WTC11 (cell line): ENCODE measurements at regions not wholly inside any gene's neighbourhood (a gene's known extent, or its start where the extent isn't known, plus 50 kb on each side); places are given as distances from the start of the nearest gene placed in this dataset.
A peak's percentile ranks its signal among the peaks of the same experiment; 100 is the strongest.

Source experiments
- ATAC-seq: fragments of 200-7000 bp; cut with Tn5 transposase; 2 replicates; pipeline ENCODE4 v1.10.0; 2021; ENCODE audit warnings: mild to moderate bottlenecking, moderate library complexity
- CTCF ChIA-PET: fragments of 300-600 bp; sonication (Branson Sonifier 250); formaldehyde crosslinking; loops from one replicate; lab custom pipeline; 2021; ENCODE audit warnings: antibody characterized with exemption; lab: Charles Lee
- POLR2A ChIA-PET: fragments of 350-600 bp; sonication (Branson Sonifier 250); formaldehyde crosslinking; loops from one replicate; lab custom pipeline; 2021; ENCODE audit warnings: antibody characterized with exemption; lab: Charles Lee
- DNase-seq: peaks from one replicate; pipeline ENCODE4 v3.0.0; 2021; ENCODE audit warnings: low spot score
- H3K27ac Mint-ChIP-seq: 2 replicates; pipeline ENCODE4 v1.8.0; 2021; ENCODE audit warnings: mixed read lengths
- H3K27me3 Mint-ChIP-seq: 2 replicates; pipeline ENCODE4 v1.8.0; 2021; ENCODE audit warnings: low read depth, mild to moderate bottlenecking, moderate library complexity, mixed read lengths
- H3K36me3 Mint-ChIP-seq: 2 replicates; pipeline ENCODE4 v1.8.0; 2021; ENCODE audit warnings: mixed read lengths
- H3K4me1 Mint-ChIP-seq: 2 replicates; pipeline ENCODE4 v1.8.0; 2022; ENCODE audit warnings: mixed read lengths
- H3K4me3 Mint-ChIP-seq: 2 replicates; pipeline ENCODE4 v1.8.0; 2021; ENCODE audit warnings: mild to moderate bottlenecking, moderate library complexity, mixed read lengths
- H3K9me3 Mint-ChIP-seq: 2 replicates; pipeline ENCODE4 v1.8.0; 2021; ENCODE audit warnings: mixed read lengths
- CREB1 ChIP-seq: sonication (generic); formaldehyde crosslinking; IDR thresholded peaks from 2 replicates; pipeline ENCODE4 v1.8.0; 2023; ENCODE audit warnings: mild to moderate bottlenecking, missing genetic modification reagents
- GABPB1 ChIP-seq: sonication (generic); formaldehyde crosslinking; IDR thresholded peaks from 2 replicates; pipeline ENCODE4 v1.8.1; 2023; ENCODE audit warnings: mild to moderate bottlenecking, missing genetic modification reagents
- GRHL2 ChIP-seq: fragments of 250-450 bp; sonication (Bioruptor Pico); IDR thresholded peaks from 2 replicates; pipeline ENCODE4 v1.8.0; 2022; ENCODE audit warnings: mild to moderate bottlenecking, moderate library complexity; ENCODE audit not compliant: insufficient replicate concordance, severe bottlenecking
- SMAD3 ChIP-seq: sonication (generic); formaldehyde crosslinking; IDR thresholded peaks from 2 replicates; pipeline ENCODE4 v1.8.0; 2022; ENCODE audit warnings: missing genetic modification reagents, mild to moderate bottlenecking, borderline replicate concordance
- ZNF263 ChIP-seq: sonication (generic); formaldehyde crosslinking; IDR thresholded peaks from 2 replicates; pipeline ENCODE4 v1.8.1; 2022; ENCODE audit warnings: low read depth, mild to moderate bottlenecking, moderate library complexity, missing genetic modification reagents
- ZNF416 ChIP-seq: fragments of 250-450 bp; sonication (Bioruptor Pico); IDR thresholded peaks from 2 replicates; pipeline ENCODE4 v1.9.0; 2021; ENCODE audit warnings: mild to moderate bottlenecking, inconsistent platforms
- TF ChIP-seq, protein P1 (sequence below): fragments of 250-450 bp; sonication (Bioruptor Pico); conservative IDR thresholded peaks from 2 replicates; pipeline ENCODE4 v1.9.0; 2021; ENCODE audit warnings: mild to moderate bottlenecking
- TF ChIP-seq, protein P2 (sequence below): fragments of 200-600 bp; IDR thresholded peaks from 2 replicates; pipeline ENCODE4 v1.8.0; 2022; ENCODE audit warnings: antibody characterized with exemption
- TF ChIP-seq, protein P3 (sequence below): sonication (generic); formaldehyde crosslinking; IDR thresholded peaks from 2 replicates; pipeline ENCODE4 v1.8.0; 2023; ENCODE audit warnings: missing genetic modification reagents, mild to moderate bottlenecking, borderline replicate concordance
- TF ChIP-seq, protein P4 (sequence below): fragments of 250-450 bp; sonication (Bioruptor Pico); IDR thresholded peaks from 2 replicates; pipeline ENCODE4 v1.9.0; 2021; ENCODE audit warnings: mild to moderate bottlenecking, borderline replicate concordance
- TF ChIP-seq, protein P5 (sequence below): sonication (generic); formaldehyde crosslinking; IDR thresholded peaks from 2 replicates; pipeline ENCODE4 v1.8.1; 2023; ENCODE audit warnings: mild to moderate bottlenecking, missing genetic modification reagents, moderate library complexity

DNA sequence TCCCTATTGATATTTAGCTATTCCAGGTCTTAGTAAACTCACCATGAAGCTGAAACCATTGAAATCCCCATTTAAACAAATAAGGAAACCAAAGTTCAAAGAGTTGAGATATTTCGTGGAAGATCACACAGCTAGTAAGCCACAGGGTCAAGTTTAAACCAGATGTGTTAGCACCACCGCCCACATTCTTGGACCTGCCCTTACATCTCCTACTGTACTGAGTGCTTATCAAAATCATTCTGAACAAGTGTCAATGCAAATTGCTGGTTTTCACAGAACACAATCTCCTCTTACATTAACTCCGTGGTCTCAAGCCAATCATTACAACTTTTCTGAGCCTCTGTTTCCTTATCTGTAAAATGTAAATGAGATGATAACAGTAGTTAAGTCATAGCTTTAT, 676.2 kb downstream of the CDH11 start:
- ChIA-PET CTCF (no interaction called here), POLR2A (no interaction called here)
- peak; percentile 24 for ATAC-seq
- no peaks in the 10 kb centered on the region for H3K36me3 Mint-ChIP-seq
- H3K27me3 Mint-ChIP-seq, result peaks cover 39% of the 10 kb centered on the region
- no peak for DNase-seq
- TF ChIP-seq ZNF263 (no peak), CREB1 (no peak), SMAD3 (no peak)
- no peak overlapping the region for H3K27ac Mint-ChIP-seq
- H3K9me3 Mint-ChIP-seq, result no peaks in the 10 kb centered on the region
- H3K4me1 Mint-ChIP-seq, result peaks cover 53% of the 10 kb centered on the region
- no peak overlapping the region for H3K4me3 Mint-ChIP-seq

DNA sequence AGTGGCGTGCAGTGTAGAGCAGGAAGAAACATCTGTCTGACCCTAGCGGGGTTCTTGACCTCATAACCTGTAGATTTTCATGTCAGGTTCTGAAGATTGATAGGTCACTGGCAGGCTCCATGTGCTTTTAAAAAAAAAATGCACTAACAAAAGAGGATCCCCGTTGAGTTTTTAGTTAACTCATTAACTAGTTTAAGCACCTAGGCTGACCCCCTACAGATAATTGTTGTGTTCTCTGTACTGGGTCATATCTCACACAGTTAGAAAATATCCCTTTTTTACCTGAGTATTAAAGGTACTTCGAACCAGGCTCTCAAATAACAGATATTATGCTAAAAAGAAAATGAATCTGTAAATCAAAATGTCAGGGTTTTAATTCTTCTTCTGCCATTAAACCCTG, 676.6 kb downstream of the CDH11 start:
- no peak for DNase-seq
- peak; percentile 58 for ATAC-seq
- Mint-ChIP-seq H3K27ac (no peak overlapping the region), H3K27me3 (peaks cover 37% of the 10 kb centered on the region), H3K9me3 (no peaks in the 10 kb centered on the region), H3K4me3 (no peak overlapping the region), H3K36me3 (no peaks in the 10 kb centered on the region), H3K4me1 (peaks cover 50% of the 10 kb centered on the region)
- ChIA-PET CTCF (no interaction called here), POLR2A (no interaction called here)
- TF ChIP-seq GRHL2 (CRISPR knock-in tag) (no peak), GABPB1 (no peak)
- TF ChIP-seq, protein P1, sequence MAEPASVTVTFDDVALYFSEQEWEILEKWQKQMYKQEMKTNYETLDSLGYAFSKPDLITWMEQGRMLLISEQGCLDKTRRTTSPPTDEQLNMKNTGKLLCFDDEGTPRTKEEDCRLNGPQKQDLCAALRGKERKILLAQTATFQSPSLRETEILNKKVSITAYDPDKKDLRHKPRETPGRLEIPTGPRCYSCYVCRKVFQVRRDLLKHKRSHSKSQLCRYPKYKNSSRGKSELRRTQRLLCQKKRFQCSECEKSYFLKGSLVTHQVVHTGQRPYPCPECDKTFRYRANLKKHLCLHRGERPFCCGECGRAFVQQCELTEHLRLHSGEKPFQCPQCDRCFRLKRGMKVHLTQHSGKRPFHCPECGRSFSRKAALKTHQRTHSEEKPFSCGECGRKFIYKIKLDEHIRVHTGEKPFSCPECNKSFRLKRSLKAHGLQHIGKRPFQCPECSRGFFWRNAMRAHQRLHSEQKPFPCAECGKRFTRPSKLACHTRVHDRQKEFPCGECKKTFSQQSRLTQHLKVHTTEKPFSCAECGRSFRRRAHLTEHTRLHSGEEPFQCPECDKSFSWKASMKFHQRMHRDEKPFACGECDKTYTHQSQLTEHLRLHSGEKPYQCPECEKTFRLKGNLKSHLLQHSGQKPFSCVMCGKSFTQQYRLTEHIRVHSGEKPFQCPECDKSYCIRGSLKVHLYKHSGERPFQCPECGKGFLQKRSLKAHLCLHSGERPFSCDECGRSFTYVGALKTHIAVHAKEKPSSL (CRISPR knock-in tag), result no peak
- TF ChIP-seq, protein P2, sequence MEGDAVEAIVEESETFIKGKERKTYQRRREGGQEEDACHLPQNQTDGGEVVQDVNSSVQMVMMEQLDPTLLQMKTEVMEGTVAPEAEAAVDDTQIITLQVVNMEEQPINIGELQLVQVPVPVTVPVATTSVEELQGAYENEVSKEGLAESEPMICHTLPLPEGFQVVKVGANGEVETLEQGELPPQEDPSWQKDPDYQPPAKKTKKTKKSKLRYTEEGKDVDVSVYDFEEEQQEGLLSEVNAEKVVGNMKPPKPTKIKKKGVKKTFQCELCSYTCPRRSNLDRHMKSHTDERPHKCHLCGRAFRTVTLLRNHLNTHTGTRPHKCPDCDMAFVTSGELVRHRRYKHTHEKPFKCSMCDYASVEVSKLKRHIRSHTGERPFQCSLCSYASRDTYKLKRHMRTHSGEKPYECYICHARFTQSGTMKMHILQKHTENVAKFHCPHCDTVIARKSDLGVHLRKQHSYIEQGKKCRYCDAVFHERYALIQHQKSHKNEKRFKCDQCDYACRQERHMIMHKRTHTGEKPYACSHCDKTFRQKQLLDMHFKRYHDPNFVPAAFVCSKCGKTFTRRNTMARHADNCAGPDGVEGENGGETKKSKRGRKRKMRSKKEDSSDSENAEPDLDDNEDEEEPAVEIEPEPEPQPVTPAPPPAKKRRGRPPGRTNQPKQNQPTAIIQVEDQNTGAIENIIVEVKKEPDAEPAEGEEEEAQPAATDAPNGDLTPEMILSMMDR, result no peak
- TF ChIP-seq, protein P3, sequence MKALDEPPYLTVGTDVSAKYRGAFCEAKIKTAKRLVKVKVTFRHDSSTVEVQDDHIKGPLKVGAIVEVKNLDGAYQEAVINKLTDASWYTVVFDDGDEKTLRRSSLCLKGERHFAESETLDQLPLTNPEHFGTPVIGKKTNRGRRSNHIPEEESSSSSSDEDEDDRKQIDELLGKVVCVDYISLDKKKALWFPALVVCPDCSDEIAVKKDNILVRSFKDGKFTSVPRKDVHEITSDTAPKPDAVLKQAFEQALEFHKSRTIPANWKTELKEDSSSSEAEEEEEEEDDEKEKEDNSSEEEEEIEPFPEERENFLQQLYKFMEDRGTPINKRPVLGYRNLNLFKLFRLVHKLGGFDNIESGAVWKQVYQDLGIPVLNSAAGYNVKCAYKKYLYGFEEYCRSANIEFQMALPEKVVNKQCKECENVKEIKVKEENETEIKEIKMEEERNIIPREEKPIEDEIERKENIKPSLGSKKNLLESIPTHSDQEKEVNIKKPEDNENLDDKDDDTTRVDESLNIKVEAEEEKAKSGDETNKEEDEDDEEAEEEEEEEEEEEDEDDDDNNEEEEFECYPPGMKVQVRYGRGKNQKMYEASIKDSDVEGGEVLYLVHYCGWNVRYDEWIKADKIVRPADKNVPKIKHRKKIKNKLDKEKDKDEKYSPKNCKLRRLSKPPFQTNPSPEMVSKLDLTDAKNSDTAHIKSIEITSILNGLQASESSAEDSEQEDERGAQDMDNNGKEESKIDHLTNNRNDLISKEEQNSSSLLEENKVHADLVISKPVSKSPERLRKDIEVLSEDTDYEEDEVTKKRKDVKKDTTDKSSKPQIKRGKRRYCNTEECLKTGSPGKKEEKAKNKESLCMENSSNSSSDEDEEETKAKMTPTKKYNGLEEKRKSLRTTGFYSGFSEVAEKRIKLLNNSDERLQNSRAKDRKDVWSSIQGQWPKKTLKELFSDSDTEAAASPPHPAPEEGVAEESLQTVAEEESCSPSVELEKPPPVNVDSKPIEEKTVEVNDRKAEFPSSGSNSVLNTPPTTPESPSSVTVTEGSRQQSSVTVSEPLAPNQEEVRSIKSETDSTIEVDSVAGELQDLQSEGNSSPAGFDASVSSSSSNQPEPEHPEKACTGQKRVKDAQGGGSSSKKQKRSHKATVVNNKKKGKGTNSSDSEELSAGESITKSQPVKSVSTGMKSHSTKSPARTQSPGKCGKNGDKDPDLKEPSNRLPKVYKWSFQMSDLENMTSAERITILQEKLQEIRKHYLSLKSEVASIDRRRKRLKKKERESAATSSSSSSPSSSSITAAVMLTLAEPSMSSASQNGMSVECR (CRISPR knock-in tag), result no peak
- TF ChIP-seq, protein P4, sequence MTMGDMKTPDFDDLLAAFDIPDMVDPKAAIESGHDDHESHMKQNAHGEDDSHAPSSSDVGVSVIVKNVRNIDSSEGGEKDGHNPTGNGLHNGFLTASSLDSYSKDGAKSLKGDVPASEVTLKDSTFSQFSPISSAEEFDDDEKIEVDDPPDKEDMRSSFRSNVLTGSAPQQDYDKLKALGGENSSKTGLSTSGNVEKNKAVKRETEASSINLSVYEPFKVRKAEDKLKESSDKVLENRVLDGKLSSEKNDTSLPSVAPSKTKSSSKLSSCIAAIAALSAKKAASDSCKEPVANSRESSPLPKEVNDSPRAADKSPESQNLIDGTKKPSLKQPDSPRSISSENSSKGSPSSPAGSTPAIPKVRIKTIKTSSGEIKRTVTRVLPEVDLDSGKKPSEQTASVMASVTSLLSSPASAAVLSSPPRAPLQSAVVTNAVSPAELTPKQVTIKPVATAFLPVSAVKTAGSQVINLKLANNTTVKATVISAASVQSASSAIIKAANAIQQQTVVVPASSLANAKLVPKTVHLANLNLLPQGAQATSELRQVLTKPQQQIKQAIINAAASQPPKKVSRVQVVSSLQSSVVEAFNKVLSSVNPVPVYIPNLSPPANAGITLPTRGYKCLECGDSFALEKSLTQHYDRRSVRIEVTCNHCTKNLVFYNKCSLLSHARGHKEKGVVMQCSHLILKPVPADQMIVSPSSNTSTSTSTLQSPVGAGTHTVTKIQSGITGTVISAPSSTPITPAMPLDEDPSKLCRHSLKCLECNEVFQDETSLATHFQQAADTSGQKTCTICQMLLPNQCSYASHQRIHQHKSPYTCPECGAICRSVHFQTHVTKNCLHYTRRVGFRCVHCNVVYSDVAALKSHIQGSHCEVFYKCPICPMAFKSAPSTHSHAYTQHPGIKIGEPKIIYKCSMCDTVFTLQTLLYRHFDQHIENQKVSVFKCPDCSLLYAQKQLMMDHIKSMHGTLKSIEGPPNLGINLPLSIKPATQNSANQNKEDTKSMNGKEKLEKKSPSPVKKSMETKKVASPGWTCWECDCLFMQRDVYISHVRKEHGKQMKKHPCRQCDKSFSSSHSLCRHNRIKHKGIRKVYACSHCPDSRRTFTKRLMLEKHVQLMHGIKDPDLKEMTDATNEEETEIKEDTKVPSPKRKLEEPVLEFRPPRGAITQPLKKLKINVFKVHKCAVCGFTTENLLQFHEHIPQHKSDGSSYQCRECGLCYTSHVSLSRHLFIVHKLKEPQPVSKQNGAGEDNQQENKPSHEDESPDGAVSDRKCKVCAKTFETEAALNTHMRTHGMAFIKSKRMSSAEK, result no peak

DNA sequence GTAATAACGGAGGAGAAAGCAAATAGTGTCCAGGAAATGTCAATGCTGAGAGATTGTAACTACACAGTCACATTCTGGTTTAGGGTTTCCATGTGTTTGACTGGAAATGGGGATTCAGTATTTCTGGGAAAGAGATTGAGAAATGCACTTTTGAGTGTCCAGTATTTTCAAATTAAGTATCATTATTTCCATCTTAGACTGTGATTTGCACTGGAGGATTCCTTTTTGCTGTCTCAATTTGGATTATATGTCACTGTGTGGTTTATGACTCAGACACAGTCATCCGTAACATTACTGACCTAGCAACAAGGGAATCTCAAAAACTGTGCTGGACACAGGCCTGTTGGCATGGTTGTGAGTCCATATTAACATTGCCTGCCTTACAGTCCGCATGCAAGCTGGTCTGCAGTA, 681.4 kb downstream of the CDH11 start:
- Mint-ChIP-seq H3K4me1 (peaks cover 29% of the 10 kb centered on the region), H3K9me3 (no peaks in the 10 kb centered on the region), H3K27ac (no peak overlapping the region), H3K4me3 (no peak overlapping the region), H3K36me3 (no peaks in the 10 kb centered on the region), H3K27me3 (peaks cover 12% of the 10 kb centered on the region)
- CTCF ChIA-PET, result no interaction called here
- POLR2A ChIA-PET, result no interaction called here
- DNase-seq (no peak), ATAC-seq (no peak)
- TF ChIP-seq, protein P3 (CRISPR knock-in tag), result no peak
- no peak for TF ChIP-seq ZNF416 (CRISPR knock-in tag)
- TF ChIP-seq, protein P5, sequence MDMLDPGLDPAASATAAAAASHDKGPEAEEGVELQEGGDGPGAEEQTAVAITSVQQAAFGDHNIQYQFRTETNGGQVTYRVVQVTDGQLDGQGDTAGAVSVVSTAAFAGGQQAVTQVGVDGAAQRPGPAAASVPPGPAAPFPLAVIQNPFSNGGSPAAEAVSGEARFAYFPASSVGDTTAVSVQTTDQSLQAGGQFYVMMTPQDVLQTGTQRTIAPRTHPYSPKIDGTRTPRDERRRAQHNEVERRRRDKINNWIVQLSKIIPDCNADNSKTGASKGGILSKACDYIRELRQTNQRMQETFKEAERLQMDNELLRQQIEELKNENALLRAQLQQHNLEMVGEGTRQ (CRISPR knock-in tag), result no peak
